OCI-LY7 (cell line): ENCODE measurements at regions not wholly inside any gene's neighbourhood (a gene's known extent, or its start where the extent isn't known, plus 50 kb on each side); places are given as distances from the start of the nearest gene placed in this dataset.

Experiments used
- CTCF ChIP-seq: fragments of 200-600 bp; sonication (generic); conservative IDR thresholded peaks from 2 replicates; pipeline ENCODE4 v1.5.1; 2014; ENCODE audit warnings: mild to moderate bottlenecking, antibody characterized with exemption, low read length, moderate library complexity, mixed read lengths
- EZH2phosphoT487 ChIP-seq: fragments of 200-600 bp; sonication (generic); IDR thresholded peaks from 2 replicates; pipeline ENCODE4 v1.6.1; 2018; ENCODE audit warnings: low read depth, borderline replicate concordance, mild to moderate bottlenecking, mixed run types, antibody characterized with exemption, low read length, moderate library complexity, mixed read lengths

- TF ChIP-seq EZH2phosphoT487 = no peak
- TF ChIP-seq CTCF = no peak
These were observed 112.2 kb upstream of the MEF2A start for GRCh38 chr15:99453637-99454030.
